Cardiac muscle cell (in vitro differentiated cells and primary cell): ENCODE measurements at regions not wholly inside any gene's neighbourhood (a gene's known extent, or its start where the extent isn't known, plus 50 kb on each side); places are given as distances from the start of the nearest gene placed in this dataset.

ENCODE experiments used
- DNase-seq, 2 donors: peaks; one replicate each; pipeline versions ENCODE4 v3.0.0 to v3.0.0-alpha.2; 2010 to 2017; ENCODE audit warnings: low read depth in 1 of 2, low spot score in 1 of 2
- H3K27ac ChIP-seq: fragments of 200-600 bp; sonication (generic); 2 replicates; pipeline ENCODE4 v1.5.1; 2016
- H3K27me3 ChIP-seq: fragments of 200-600 bp; sonication (generic); 2 replicates; pipeline ENCODE4 v1.6.0; 2016; ENCODE audit warnings: control low read depth
- H3K36me3 ChIP-seq: fragments of 200-600 bp; sonication (generic); 2 replicates; pipeline ENCODE4 v1.5.1; 2016; ENCODE audit warnings: control low read depth
- H3K4me1 ChIP-seq: fragments of 200-600 bp; sonication (generic); 2 replicates; pipeline ENCODE4 v1.8.1; 2017; ENCODE audit warnings: low read depth, mild to moderate bottlenecking, mixed run types
- H3K4me3 ChIP-seq: fragments of 200-600 bp; sonication (generic); 2 replicates; pipeline ENCODE4 v1.5.1; 2016; ENCODE audit warnings: mild to moderate bottlenecking
- H3K9me3 ChIP-seq: fragments of 200-600 bp; sonication (generic); 2 replicates; pipeline ENCODE4 v1.5.1; 2017; ENCODE audit warnings: low read depth, mild to moderate bottlenecking, control low read depth
- CTCF ChIP-seq: IDR thresholded peaks from 2 replicates; pipeline ENCODE4 v1.5.1; 2012; ENCODE audit warnings: low read depth, mild to moderate bottlenecking, low read length

GRCh38 chr2:74051504-74051903 is 66.8 kb downstream of the TET3 start:
- DNase-seq: no peak
- Histone ChIP-seq H3K27me3 (no peaks in the 10 kb centered on the region), H3K36me3 (no peaks in the 10 kb centered on the region), H3K9me3 (no peaks in the 10 kb centered on the region), H3K27ac (no peak overlapping the region), H3K4me1 (peaks cover 13% of the 10 kb centered on the region), H3K4me3 (no peak overlapping the region)
- no peak for TF ChIP-seq CTCF

- DNase-seq: no peak
- no peak for TF ChIP-seq CTCF
- peaks cover 13% of the 10 kb centered on the region for H3K4me1 ChIP-seq
- no peak overlapping the region for H3K4me3 ChIP-seq
- H3K27me3 ChIP-seq: no peaks in the 10 kb centered on the region
- no peaks in the 10 kb centered on the region for H3K36me3 ChIP-seq
- H3K9me3 ChIP-seq: no peaks in the 10 kb centered on the region
- no peak overlapping the region for H3K27ac ChIP-seq
These were observed 68.3 kb downstream of the TET3 start for GRCh38 chr2:74052732-74053710.

GRCh38 chr2:74053959-74054715 is 69.4 kb downstream of the TET3 start:
- H3K4me3 ChIP-seq: no peak overlapping the region
- H3K27me3 ChIP-seq: no peaks in the 10 kb centered on the region
- no peak for DNase-seq
- peaks cover 5% of the 10 kb centered on the region for H3K4me1 ChIP-seq
- no peaks in the 10 kb centered on the region for H3K36me3 ChIP-seq
- no peaks in the 10 kb centered on the region for H3K9me3 ChIP-seq
- TF ChIP-seq CTCF: no peak
- no peak overlapping the region for H3K27ac ChIP-seq

GRCh38 chr2:74059137-74059775 is 74.5 kb downstream of the TET3 start:
- no peaks in the 10 kb centered on the region for H3K4me1 ChIP-seq
- no peak overlapping the region for H3K4me3 ChIP-seq
- H3K27ac ChIP-seq: no peak overlapping the region
- H3K9me3 ChIP-seq: no peaks in the 10 kb centered on the region
- no peaks in the 10 kb centered on the region for H3K36me3 ChIP-seq
- no peaks in the 10 kb centered on the region for H3K27me3 ChIP-seq
- DNase-seq: no peak
- no peak for TF ChIP-seq CTCF

- no peak for TF ChIP-seq CTCF
- no peak for DNase-seq
- H3K36me3 ChIP-seq: no peaks in the 10 kb centered on the region
- no peaks in the 10 kb centered on the region for H3K4me1 ChIP-seq
- no peaks in the 10 kb centered on the region for H3K27me3 ChIP-seq
- no peaks in the 10 kb centered on the region for H3K9me3 ChIP-seq
- no peak overlapping the region for H3K4me3 ChIP-seq
- H3K27ac ChIP-seq: no peak overlapping the region
These were observed 78.8 kb downstream of the TET3 start for GRCh38 chr2:74063486-74063885.
